GM18507 (cell line): ENCODE measurements at regions not wholly inside any gene's neighbourhood (a gene's known extent, or its start where the extent isn't known, plus 50 kb on each side); places are given as distances from the start of the nearest gene placed in this dataset.
"Not testable (repeated sequence)": the region's sequence is repeated elsewhere in the genome, so short reads cannot be mapped to it uniquely, and the experiment has no call there.

Source experiments
- DNase-seq: peaks from one replicate; pipeline ENCODE4 v3.0.0; 2011; ENCODE audit warnings: low read depth; ENCODE audit not compliant: insufficient read length; ENCODE audit errors: extremely low spot score
- FAIRE-seq: peaks from 2 replicates; lab custom pipeline; 2011; peaks lifted over from hg19 to GRCh38; lab: Jason Lieb, UNC

- not testable (repeated sequence) for DNase-seq, FAIRE-seq
Observed at GRCh38 chr15:44817797-44818196, 81.5 kb downstream of the TRIM69 start.

GRCh38 chr15:44819331-44819987 lies 83.1 kb downstream of the TRIM69 start:
- not testable (repeated sequence) for FAIRE-seq

GRCh38 chr15:44820535-44820934 lies 84.2 kb downstream of the TRIM69 start:
- not testable (repeated sequence) for FAIRE-seq, DNase-seq

More at GRCh38 chr15:44819331-44819987, 83.1 kb downstream of the TRIM69 start:
- not testable (repeated sequence) for DNase-seq

GRCh38 chr15:44820967-44821366 lies 84.6 kb downstream of the TRIM69 start:
- DNase-seq, FAIRE-seq: not testable (repeated sequence)

GRCh38 chr15:44824277-44825145 lies 88.2 kb downstream of the TRIM69 start:
- not testable (repeated sequence) for DNase-seq, FAIRE-seq

GRCh38 chr15:44826583-44826982 lies 90.3 kb downstream of the TRIM69 start:
- not testable (repeated sequence) for FAIRE-seq, DNase-seq

GRCh38 chr15:44828229-44828914 lies 92.0 kb downstream of the TRIM69 start:
- FAIRE-seq, result not testable (repeated sequence)

GRCh38 chr15:44829150-44829549 lies 92.8 kb downstream of the TRIM69 start:
- FAIRE-seq, DNase-seq: not testable (repeated sequence)

More at GRCh38 chr15:44828229-44828914, 92.0 kb downstream of the TRIM69 start:
- DNase-seq, result not testable (repeated sequence)

- FAIRE-seq, DNase-seq: not testable (repeated sequence)
Observed at GRCh38 chr15:44830692-44831408, 94.5 kb downstream of the TRIM69 start.

- DNase-seq, FAIRE-seq: not testable (repeated sequence)
Observed at GRCh38 chr15:44831409-44831741, 95.0 kb downstream of the TRIM69 start.

- DNase-seq, FAIRE-seq: not testable (repeated sequence)
Observed at GRCh38 chr15:44832133-44832532, 95.8 kb downstream of the TRIM69 start.

- DNase-seq, FAIRE-seq: not testable (repeated sequence)
Observed at GRCh38 chr15:44833081-44833480, 96.8 kb downstream of the TRIM69 start.

GRCh38 chr15:44833761-44834160 lies 97.4 kb downstream of the TRIM69 start:
- FAIRE-seq, result not testable (repeated sequence)

GRCh38 chr15:44835082-44835481 lies 98.8 kb downstream of the TRIM69 start:
- not testable (repeated sequence) for DNase-seq, FAIRE-seq

More at GRCh38 chr15:44833761-44834160, 97.4 kb downstream of the TRIM69 start:
- DNase-seq, result not testable (repeated sequence)

GRCh38 chr15:44836094-44836493 lies 99.8 kb downstream of the TRIM69 start:
- FAIRE-seq, result no peak

GRCh38 chr15:44838929-44839328 lies 102.6 kb downstream of the TRIM69 start:
- FAIRE-seq, result peak; percentile 80
- DNase-seq, result not testable (repeated sequence)

More at GRCh38 chr15:44836094-44836493, 99.8 kb downstream of the TRIM69 start:
- no peak for DNase-seq

- not testable (repeated sequence) for FAIRE-seq, DNase-seq
Observed at GRCh38 chr15:44841762-44842161, 105.4 kb downstream of the TRIM69 start.

- FAIRE-seq, result not testable (repeated sequence)
Observed at GRCh38 chr15:44842883-44843282, 106.6 kb downstream of the TRIM69 start.

GRCh38 chr15:44844936-44845335 lies 108.6 kb downstream of the TRIM69 start:
- FAIRE-seq, DNase-seq: not testable (repeated sequence)

More at GRCh38 chr15:44842883-44843282, 106.6 kb downstream of the TRIM69 start:
- DNase-seq, result not testable (repeated sequence)
